SK-N-SH (cell line): ENCODE measurements at regions not wholly inside any gene's neighbourhood (a gene's known extent, or its start where the extent isn't known, plus 50 kb on each side); places are given as distances from the start of the nearest gene placed in this dataset.
"Not testable (repeated sequence)": the region's sequence is repeated elsewhere in the genome, so short reads cannot be mapped to it uniquely, and the experiment has no call there.

Experiments used
- CTCF ChIP-seq: fragments of 200-600 bp; sonication (generic); IDR thresholded peaks from 2 replicates; pipeline ENCODE4 v1.6.1; 2017; ENCODE audit warnings: antibody characterized with exemption, mild to moderate bottlenecking, moderate library complexity
- EZH2phosphoT487 ChIP-seq: fragments of 200-600 bp; sonication (generic); IDR thresholded peaks from 2 replicates; pipeline ENCODE4 v1.6.1; 2017; ENCODE audit warnings: low read depth, mixed run types, mild to moderate bottlenecking, antibody characterized with exemption, moderate library complexity, borderline replicate concordance
- RAD21 ChIP-seq: IDR thresholded peaks from 2 replicates; pipeline ENCODE4 v1.6.1; 2012; ENCODE audit warnings: mild to moderate bottlenecking, low read length
- RFX5 ChIP-seq: IDR thresholded peaks from 2 replicates; pipeline ENCODE4 v1.6.1; 2012; ENCODE audit warnings: mild to moderate bottlenecking, improper control_type of control experiment, low read length
- YY1 ChIP-seq: IDR thresholded peaks from 2 replicates; pipeline ENCODE4 v1.4.0; 2012; ENCODE audit warnings: low read depth, mild to moderate bottlenecking

DNA sequence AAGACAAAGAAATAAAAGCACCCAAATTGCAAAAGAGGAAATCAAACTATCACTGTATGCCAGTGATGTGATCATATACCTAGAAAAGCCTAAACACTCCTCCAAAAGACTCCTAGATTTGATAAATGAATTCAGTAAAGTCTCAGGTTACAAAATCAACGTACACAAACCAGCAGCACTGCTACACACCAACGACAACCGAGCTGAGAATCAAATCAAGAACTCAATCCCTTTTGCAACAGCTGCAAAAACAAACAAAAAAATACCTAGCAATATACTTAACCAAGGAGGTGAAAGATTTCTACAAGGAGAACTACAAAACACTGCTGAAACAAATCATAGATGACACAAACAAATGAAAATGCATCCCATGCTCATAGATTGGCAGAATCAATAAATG is 92.1 kb upstream of the PALMD start:
- not testable (repeated sequence) for TF ChIP-seq EZH2phosphoT487, CTCF, RAD21, RFX5, YY1
